GM23338 (cell line): ENCODE measurements at regions not wholly inside any gene's neighbourhood (a gene's known extent, or its start where the extent isn't known, plus 50 kb on each side); places are given as distances from the start of the nearest gene placed in this dataset.

Source experiments
- ATAC-seq: fragments of 200-7000 bp; cut with Tn5 transposase; 3 replicates; pipeline ENCODE4 v1.9.1; 2020
- DNase-seq: peaks from one replicate; pipeline ENCODE4 v3.0.0-alpha.2; 2015; ENCODE audit warnings: low spot score
- H2AFZ ChIP-seq: fragments of 200-600 bp; sonication (generic); 2 replicates; pipeline ENCODE4 v1.8.0; 2016; ENCODE audit warnings: antibody characterized with exemption, mild to moderate bottlenecking, moderate library complexity
- H3F3A ChIP-seq: fragments of 200-600 bp; sonication (generic); replicated peaks from 2 replicates; pipeline ENCODE4 v1.8.0; 2017; ENCODE audit warnings: antibody characterized with exemption, mixed run types, low read depth
- H3K27ac ChIP-seq: fragments of 200-600 bp; sonication (generic); 2 replicates; pipeline ENCODE4 v1.6.1; 2016; ENCODE audit warnings: low read depth
- H3K27me3 ChIP-seq: fragments of 200-600 bp; sonication (generic); 2 replicates; pipeline ENCODE4 v1.8.0; 2016; ENCODE audit warnings: mild to moderate bottlenecking, mixed run types, moderate library complexity; ENCODE audit not compliant: insufficient read depth
- H3K36me3 ChIP-seq: fragments of 200-600 bp; sonication (generic); 2 replicates; pipeline ENCODE4 v1.8.0; 2016; ENCODE audit warnings: mild to moderate bottlenecking; ENCODE audit not compliant: insufficient read depth
- H3K4me1 ChIP-seq: fragments of 200-600 bp; sonication (generic); 2 replicates; pipeline ENCODE4 v1.8.0; 2016; ENCODE audit warnings: mild to moderate bottlenecking, moderate library complexity; ENCODE audit not compliant: insufficient read depth
- H3K4me2 ChIP-seq: fragments of 200-600 bp; sonication (generic); 2 replicates; pipeline ENCODE4 v1.7.1; 2017; ENCODE audit warnings: mixed run types
- H3K4me3 ChIP-seq: fragments of 200-600 bp; sonication (generic); 2 replicates; pipeline ENCODE4 v1.6.1; 2016; ENCODE audit warnings: mixed run types
- H3K79me2 ChIP-seq: fragments of 200-600 bp; sonication (generic); replicated peaks from 2 replicates; pipeline ENCODE4 v1.8.0; 2017; ENCODE audit warnings: mild to moderate bottlenecking; ENCODE audit not compliant: insufficient read depth
- H3K9me2 ChIP-seq: fragments of 200-600 bp; sonication (generic); 2 replicates; pipeline ENCODE4 v1.8.0; 2017; ENCODE audit not compliant: insufficient read depth
- H4K20me1 ChIP-seq: fragments of 200-600 bp; sonication (generic); replicated peaks from 2 replicates; pipeline ENCODE4 v1.8.0; 2017; ENCODE audit warnings: mild to moderate bottlenecking; ENCODE audit not compliant: insufficient read depth
- H3K27ac Mint-ChIP-seq: 2 replicates; pipeline ENCODE4 v1.8.0; 2020; ENCODE audit warnings: inconsistent platforms, mild to moderate bottlenecking, moderate library complexity, mixed read lengths
- H3K27me3 Mint-ChIP-seq: 3 replicates; pipeline ENCODE4 v1.8.0; 2022; ENCODE audit warnings: low read depth, mild to moderate bottlenecking, moderate library complexity, mixed read lengths, inconsistent platforms; ENCODE audit not compliant: insufficient read depth, poor library complexity
- H3K36me3 Mint-ChIP-seq: 3 replicates; pipeline ENCODE4 v1.8.0; 2021; ENCODE audit warnings: low read depth, mild to moderate bottlenecking, inconsistent platforms, moderate library complexity, mixed read lengths
- H3K4me1 Mint-ChIP-seq: 3 replicates; pipeline ENCODE4 v1.8.0; 2020; ENCODE audit warnings: mild to moderate bottlenecking, inconsistent platforms, mixed read lengths
- H3K4me3 Mint-ChIP-seq: 3 replicates; pipeline ENCODE4 v1.8.0; 2021; ENCODE audit warnings: moderate library complexity, mild to moderate bottlenecking, inconsistent platforms, mixed read lengths
- H3K9me3 Mint-ChIP-seq: 3 replicates; pipeline ENCODE4 v1.8.0; 2020; ENCODE audit warnings: moderate library complexity, mild to moderate bottlenecking, inconsistent platforms, mixed read lengths
- EZH2 ChIP-seq: fragments of 200-600 bp; sonication (generic); IDR thresholded peaks from one replicate; pipeline ENCODE4 v1.8.0; 2017; ENCODE audit warnings: antibody characterized with exemption, mild to moderate bottlenecking, low read depth; ENCODE audit not compliant: unreplicated experiment
- NANOG ChIP-seq: IDR thresholded peaks from 2 replicates; pipeline ENCODE4 v1.6.1; 2016; ENCODE audit warnings: antibody characterized with exemption, borderline replicate concordance
- POLR2AphosphoS5 ChIP-seq: IDR thresholded peaks from 2 replicates; pipeline ENCODE4 v1.6.1; 2016; ENCODE audit warnings: antibody characterized with exemption, low read depth
- STAT1 ChIP-seq: IDR thresholded peaks from one replicate; pipeline ENCODE4 v1.6.1; 2016; ENCODE audit warnings: antibody characterized with exemption; ENCODE audit not compliant: unreplicated experiment
- ZNF331 ChIP-seq: fragments of 250-450 bp; sonication (Bioruptor Pico); IDR thresholded peaks from 2 replicates; pipeline ENCODE4 v1.5.0; 2020; ENCODE audit warnings: low read depth, mild to moderate bottlenecking, moderate library complexity
- TF ChIP-seq, protein P1 (sequence below): fragments of 250-450 bp; sonication (Bioruptor Pico); IDR thresholded peaks from 2 replicates; pipeline ENCODE4 v1.5.0; 2020; ENCODE audit warnings: mild to moderate bottlenecking, moderate library complexity
- TF ChIP-seq, protein P2 (sequence below), 2 experiments: fragments of 200-600 bp in 1 of 2; sonication (generic) in 1 of 2; conservative IDR thresholded peaks; 2 replicates each; pipeline versions ENCODE4 v1.5.1 to v1.6.1; 2016 to 2017; ENCODE audit warnings: antibody characterized with exemption in 2 of 2, low read depth in 2 of 2, mild to moderate bottlenecking in 2 of 2, moderate library complexity in 1 of 2
- TF ChIP-seq, protein P3 (sequence below): IDR thresholded peaks from one replicate; pipeline ENCODE4 v1.6.1; 2018; ENCODE audit warnings: antibody characterized with exemption; ENCODE audit not compliant: unreplicated experiment

DNA sequence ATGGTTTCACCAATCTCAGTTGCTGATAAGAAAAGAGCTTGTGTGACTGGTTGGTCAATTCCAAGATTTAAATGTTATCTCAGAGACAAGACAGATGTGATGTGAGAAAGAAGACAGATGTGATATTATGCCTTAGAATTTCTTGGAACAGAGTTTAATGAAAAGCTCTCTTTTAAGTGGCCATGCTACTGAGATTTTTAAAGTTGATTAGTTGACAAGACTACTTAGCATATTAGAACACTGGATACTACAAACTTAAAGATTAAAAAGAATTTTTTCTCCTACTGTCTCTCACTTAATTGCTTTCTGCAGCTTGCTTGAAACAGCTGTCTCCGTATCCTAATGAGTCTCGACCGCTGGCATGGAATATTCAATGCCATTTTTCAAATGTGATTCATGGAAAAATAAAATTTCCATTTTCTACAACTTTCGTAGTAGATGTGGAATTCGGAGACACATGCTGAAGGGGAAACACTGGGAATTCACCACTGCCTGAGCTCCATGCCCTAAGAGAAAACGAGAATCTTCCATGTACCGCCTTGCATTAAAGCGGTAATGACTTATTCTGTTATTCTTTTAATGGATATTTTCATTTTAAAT is 634.2 kb upstream of the SETBP1 start (continued):
- TF ChIP-seq EZH2, result no peak
- TF ChIP-seq, protein P1, sequence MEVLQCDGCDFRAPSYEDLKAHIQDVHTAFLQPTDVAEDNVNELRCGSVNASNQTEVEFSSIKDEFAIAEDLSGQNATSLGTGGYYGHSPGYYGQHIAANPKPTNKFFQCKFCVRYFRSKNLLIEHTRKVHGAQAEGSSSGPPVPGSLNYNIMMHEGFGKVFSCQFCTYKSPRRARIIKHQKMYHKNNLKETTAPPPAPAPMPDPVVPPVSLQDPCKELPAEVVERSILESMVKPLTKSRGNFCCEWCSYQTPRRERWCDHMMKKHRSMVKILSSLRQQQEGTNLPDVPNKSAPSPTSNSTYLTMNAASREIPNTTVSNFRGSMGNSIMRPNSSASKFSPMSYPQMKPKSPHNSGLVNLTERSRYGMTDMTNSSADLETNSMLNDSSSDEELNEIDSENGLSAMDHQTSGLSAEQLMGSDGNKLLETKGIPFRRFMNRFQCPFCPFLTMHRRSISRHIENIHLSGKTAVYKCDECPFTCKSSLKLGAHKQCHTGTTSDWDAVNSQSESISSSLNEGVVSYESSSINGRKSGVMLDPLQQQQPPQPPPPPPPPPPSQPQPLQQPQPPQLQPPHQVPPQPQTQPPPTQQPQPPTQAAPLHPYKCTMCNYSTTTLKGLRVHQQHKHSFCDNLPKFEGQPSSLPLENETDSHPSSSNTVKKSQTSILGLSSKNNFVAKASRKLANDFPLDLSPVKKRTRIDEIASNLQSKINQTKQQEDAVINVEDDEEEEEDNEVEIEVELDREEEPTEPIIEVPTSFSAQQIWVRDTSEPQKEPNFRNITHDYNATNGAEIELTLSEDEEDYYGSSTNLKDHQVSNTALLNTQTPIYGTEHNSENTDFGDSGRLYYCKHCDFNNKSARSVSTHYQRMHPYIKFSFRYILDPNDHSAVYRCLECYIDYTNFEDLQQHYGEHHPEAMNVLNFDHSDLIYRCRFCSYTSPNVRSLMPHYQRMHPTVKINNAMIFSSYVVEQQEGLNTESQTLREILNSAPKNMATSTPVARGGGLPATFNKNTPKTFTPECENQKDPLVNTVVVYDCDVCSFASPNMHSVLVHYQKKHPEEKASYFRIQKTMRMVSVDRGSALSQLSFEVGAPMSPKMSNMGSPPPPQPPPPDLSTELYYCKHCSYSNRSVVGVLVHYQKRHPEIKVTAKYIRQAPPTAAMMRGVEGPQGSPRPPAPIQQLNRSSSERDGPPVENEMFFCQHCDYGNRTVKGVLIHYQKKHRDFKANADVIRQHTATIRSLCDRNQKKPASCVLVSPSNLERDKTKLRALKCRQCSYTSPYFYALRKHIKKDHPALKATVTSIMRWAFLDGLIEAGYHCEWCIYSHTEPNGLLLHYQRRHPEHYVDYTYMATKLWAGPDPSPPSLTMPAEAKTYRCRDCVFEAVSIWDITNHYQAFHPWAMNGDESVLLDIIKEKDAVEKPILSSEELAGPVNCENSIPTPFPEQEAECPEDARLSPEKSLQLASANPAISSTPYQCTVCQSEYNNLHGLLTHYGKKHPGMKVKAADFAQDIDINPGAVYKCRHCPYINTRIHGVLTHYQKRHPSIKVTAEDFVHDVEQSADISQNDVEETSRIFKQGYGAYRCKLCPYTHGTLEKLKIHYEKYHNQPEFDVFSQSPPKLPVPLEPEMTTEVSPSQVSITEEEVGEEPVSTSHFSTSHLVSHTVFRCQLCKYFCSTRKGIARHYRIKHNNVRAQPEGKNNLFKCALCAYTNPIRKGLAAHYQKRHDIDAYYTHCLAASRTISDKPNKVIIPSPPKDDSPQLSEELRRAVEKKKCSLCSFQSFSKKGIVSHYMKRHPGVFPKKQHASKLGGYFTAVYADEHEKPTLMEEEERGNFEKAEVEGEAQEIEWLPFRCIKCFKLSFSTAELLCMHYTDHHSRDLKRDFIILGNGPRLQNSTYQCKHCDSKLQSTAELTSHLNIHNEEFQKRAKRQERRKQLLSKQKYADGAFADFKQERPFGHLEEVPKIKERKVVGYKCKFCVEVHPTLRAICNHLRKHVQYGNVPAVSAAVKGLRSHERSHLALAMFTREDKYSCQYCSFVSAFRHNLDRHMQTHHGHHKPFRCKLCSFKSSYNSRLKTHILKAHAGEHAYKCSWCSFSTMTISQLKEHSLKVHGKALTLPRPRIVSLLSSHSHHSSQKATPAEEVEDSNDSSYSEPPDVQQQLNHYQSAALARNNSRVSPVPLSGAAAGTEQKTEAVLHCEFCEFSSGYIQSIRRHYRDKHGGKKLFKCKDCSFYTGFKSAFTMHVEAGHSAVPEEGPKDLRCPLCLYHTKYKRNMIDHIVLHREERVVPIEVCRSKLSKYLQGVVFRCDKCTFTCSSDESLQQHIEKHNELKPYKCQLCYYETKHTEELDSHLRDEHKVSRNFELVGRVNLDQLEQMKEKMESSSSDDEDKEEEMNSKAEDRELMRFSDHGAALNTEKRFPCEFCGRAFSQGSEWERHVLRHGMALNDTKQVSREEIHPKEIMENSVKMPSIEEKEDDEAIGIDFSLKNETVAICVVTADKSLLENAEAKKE, result no peak
- no peak for TF ChIP-seq NANOG
- TF ChIP-seq POLR2AphosphoS5, result no peak
- TF ChIP-seq ZNF331 (CRISPR knock-in tag), result no peak

DNA sequence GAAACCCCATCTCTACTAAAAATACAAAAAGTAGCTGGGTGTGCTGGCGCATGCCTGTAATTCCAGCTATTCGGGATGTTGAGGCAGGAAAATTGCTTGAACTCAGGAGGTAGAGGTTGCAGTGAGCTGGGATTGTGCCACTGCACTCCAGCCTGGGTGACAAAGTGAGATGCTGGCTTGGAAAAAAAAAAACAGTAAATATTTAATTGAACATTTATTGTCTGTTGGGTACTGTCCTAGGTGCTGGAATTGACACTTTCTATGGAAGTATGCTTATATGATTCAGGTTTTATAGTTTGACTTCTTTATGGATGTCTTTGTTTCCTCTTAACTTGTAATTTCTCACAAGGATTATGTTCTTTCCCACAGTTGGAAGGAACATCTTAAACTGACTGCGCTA is 633.1 kb upstream of the SETBP1 start:
- no peak overlapping the region for H3K27ac Mint-ChIP-seq
- Histone ChIP-seq H3K4me3 (no peak overlapping the region), H3K27me3 (no peaks in the 10 kb centered on the region), H4K20me1 (no peaks in the 10 kb centered on the region), H3K79me2 (no peaks in the 10 kb centered on the region), H3K4me2 (no peak overlapping the region), H2AFZ (no peak overlapping the region), H3K27ac (no peak overlapping the region), H3K36me3 (no peaks in the 10 kb centered on the region), H3K4me1 (peaks cover 18% of the 10 kb centered on the region), H3K9me2 (0 out of 2 replicates have a peak, but pooled peaks cover 6% of the 10 kb centered on the region), H3F3A (no peaks in the 10 kb centered on the region)
- no peak for ATAC-seq
- H3K9me3 Mint-ChIP-seq, result no peaks in the 10 kb centered on the region
- TF ChIP-seq, protein P2, sequence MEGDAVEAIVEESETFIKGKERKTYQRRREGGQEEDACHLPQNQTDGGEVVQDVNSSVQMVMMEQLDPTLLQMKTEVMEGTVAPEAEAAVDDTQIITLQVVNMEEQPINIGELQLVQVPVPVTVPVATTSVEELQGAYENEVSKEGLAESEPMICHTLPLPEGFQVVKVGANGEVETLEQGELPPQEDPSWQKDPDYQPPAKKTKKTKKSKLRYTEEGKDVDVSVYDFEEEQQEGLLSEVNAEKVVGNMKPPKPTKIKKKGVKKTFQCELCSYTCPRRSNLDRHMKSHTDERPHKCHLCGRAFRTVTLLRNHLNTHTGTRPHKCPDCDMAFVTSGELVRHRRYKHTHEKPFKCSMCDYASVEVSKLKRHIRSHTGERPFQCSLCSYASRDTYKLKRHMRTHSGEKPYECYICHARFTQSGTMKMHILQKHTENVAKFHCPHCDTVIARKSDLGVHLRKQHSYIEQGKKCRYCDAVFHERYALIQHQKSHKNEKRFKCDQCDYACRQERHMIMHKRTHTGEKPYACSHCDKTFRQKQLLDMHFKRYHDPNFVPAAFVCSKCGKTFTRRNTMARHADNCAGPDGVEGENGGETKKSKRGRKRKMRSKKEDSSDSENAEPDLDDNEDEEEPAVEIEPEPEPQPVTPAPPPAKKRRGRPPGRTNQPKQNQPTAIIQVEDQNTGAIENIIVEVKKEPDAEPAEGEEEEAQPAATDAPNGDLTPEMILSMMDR (conservative IDR thresholded peaks at IDR 0.05; ENCODE audit: low read depth in 2 of 2), result no peak
- TF ChIP-seq STAT1, result no peak
- TF ChIP-seq, protein P3, sequence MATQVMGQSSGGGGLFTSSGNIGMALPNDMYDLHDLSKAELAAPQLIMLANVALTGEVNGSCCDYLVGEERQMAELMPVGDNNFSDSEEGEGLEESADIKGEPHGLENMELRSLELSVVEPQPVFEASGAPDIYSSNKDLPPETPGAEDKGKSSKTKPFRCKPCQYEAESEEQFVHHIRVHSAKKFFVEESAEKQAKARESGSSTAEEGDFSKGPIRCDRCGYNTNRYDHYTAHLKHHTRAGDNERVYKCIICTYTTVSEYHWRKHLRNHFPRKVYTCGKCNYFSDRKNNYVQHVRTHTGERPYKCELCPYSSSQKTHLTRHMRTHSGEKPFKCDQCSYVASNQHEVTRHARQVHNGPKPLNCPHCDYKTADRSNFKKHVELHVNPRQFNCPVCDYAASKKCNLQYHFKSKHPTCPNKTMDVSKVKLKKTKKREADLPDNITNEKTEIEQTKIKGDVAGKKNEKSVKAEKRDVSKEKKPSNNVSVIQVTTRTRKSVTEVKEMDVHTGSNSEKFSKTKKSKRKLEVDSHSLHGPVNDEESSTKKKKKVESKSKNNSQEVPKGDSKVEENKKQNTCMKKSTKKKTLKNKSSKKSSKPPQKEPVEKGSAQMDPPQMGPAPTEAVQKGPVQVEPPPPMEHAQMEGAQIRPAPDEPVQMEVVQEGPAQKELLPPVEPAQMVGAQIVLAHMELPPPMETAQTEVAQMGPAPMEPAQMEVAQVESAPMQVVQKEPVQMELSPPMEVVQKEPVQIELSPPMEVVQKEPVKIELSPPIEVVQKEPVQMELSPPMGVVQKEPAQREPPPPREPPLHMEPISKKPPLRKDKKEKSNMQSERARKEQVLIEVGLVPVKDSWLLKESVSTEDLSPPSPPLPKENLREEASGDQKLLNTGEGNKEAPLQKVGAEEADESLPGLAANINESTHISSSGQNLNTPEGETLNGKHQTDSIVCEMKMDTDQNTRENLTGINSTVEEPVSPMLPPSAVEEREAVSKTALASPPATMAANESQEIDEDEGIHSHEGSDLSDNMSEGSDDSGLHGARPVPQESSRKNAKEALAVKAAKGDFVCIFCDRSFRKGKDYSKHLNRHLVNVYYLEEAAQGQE, result peak; percentile 49
- peaks cover 26% of the 10 kb centered on the region for H3K4me1 Mint-ChIP-seq
- no peaks in the 10 kb centered on the region for H3K36me3 Mint-ChIP-seq
- H3K4me3 Mint-ChIP-seq, result no peak overlapping the region
- peaks cover 2% of the 10 kb centered on the region for H3K27me3 Mint-ChIP-seq
- DNase-seq, result no peak
